ENCODE measurements at regions not wholly inside any gene's neighbourhood (a gene's known extent, or its start where the extent isn't known, plus 50 kb on each side); places are given as distances from the start of the nearest gene placed in this dataset.

DNA sequence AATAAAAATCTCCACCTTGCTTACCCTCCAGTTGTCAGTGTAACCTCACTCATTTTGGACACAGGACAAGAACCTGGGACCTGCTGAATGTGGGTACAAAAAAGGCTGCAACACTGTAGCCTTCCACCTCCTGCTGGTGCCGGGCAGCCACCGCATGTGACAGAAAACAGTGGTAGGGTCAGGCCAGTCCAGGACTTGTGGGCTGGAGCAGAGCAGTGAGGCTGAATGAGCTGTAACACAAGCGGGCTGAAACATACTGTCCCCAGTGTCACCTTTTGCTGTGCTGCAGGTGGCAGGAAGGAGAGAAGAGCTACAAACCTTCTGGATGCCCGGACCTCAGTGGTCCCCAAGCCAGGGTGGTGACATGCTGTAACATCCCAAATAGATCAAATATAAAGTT is 465.4 kb upstream of the FOXG1 start:
- no peak for TF ChIP-seq EZH2 (IDR thresholded peaks at IDR 0.05; ENCODE audit: insufficient read depth, low read length)
- TF ChIP-seq, protein P1, sequence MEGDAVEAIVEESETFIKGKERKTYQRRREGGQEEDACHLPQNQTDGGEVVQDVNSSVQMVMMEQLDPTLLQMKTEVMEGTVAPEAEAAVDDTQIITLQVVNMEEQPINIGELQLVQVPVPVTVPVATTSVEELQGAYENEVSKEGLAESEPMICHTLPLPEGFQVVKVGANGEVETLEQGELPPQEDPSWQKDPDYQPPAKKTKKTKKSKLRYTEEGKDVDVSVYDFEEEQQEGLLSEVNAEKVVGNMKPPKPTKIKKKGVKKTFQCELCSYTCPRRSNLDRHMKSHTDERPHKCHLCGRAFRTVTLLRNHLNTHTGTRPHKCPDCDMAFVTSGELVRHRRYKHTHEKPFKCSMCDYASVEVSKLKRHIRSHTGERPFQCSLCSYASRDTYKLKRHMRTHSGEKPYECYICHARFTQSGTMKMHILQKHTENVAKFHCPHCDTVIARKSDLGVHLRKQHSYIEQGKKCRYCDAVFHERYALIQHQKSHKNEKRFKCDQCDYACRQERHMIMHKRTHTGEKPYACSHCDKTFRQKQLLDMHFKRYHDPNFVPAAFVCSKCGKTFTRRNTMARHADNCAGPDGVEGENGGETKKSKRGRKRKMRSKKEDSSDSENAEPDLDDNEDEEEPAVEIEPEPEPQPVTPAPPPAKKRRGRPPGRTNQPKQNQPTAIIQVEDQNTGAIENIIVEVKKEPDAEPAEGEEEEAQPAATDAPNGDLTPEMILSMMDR (IDR thresholded peaks at IDR 0.05; ENCODE audit: insufficient read depth, low read depth, low read length), result no peak
